Natural killer cell (primary cell): ENCODE measurements at regions not wholly inside any gene's neighbourhood (a gene's known extent, or its start where the extent isn't known, plus 50 kb on each side); places are given as distances from the start of the nearest gene placed in this dataset.
"Not testable (repeated sequence)": the region's sequence is repeated elsewhere in the genome, so short reads cannot be mapped to it uniquely, and the experiment has no call there.

ENCODE experiments used
- ATAC-seq, 3 donors: fragments of 150-1000 bp in 2 of 3; fragments of 200-7000 bp in 1 of 3; cut with Tn5 transposase; 1 replicate in 1 of 3; 2 replicates in 2 of 3; pipeline ENCODE4 v1.10.0; 2021; ENCODE audit warnings: mild to moderate bottlenecking in 2 of 3, moderate library complexity in 2 of 3
- DNase-seq, 2 donors: peaks; one replicate each; pipeline versions ENCODE4 v3.0.0 to v3.0.0-alpha.2; 2013 to 2021; ENCODE audit warnings: mixed read lengths in 1 of 2
- H3K27ac ChIP-seq: one replicate; pipeline ENCODE4 v1.5.1; 2013; ENCODE audit warnings: mild to moderate bottlenecking, low read length
- H3K27me3 ChIP-seq: one replicate; pipeline ENCODE4 v1.6.1; 2013; ENCODE audit warnings: low read length; ENCODE audit not compliant: control insufficient read depth, insufficient read depth
- H3K36me3 ChIP-seq: one replicate; pipeline ENCODE4 v1.6.1; 2013; ENCODE audit warnings: low read length; ENCODE audit not compliant: control insufficient read depth, insufficient read depth
- H3K4me1 ChIP-seq: one replicate; pipeline ENCODE4 v1.6.1; 2013; ENCODE audit warnings: low read length; ENCODE audit not compliant: control insufficient read depth, insufficient read depth
- H3K4me3 ChIP-seq: one replicate; pipeline ENCODE4 v1.5.1; 2013; ENCODE audit warnings: low read length
- H3K9me3 ChIP-seq: one replicate; pipeline ENCODE4 v1.6.1; 2013; ENCODE audit warnings: low read length; ENCODE audit not compliant: control insufficient read depth, insufficient read depth
- H3K27ac Mint-ChIP-seq, 2 donors: one replicate each; pipeline ENCODE4 v1.8.0; 2022; ENCODE audit warnings: mild to moderate bottlenecking in 2 of 2, mixed read lengths in 2 of 2, moderate library complexity in 1 of 2
- H3K27me3 Mint-ChIP-seq, 2 donors: one replicate each; pipeline ENCODE4 v1.8.0; 2022; ENCODE audit warnings: low read depth in 2 of 2, mixed read lengths in 2 of 2
- H3K36me3 Mint-ChIP-seq: one replicate; pipeline ENCODE4 v1.8.0; 2022; ENCODE audit warnings: mixed read lengths
- H3K4me1 Mint-ChIP-seq, 2 donors: one replicate each; pipeline ENCODE4 v1.8.0; 2022; ENCODE audit warnings: mixed read lengths in 2 of 2
- H3K4me3 Mint-ChIP-seq: one replicate; pipeline ENCODE4 v1.8.0; 2022; ENCODE audit warnings: mild to moderate bottlenecking, moderate library complexity, mixed read lengths
- H3K9me3 Mint-ChIP-seq, 2 donors: one replicate each; pipeline ENCODE4 v1.8.0; 2022; ENCODE audit warnings: mixed read lengths in 2 of 2
- WGBS: methylation state at CpG from one replicate; pipeline ENCODE4 v1.1.7; 2013; ENCODE audit warnings: missing lambda C conversion rate; ENCODE audit not compliant: insufficient coverage; 5-methylcytosine and 5-hydroxymethylcytosine counted together
- intact Hi-C: fragments of 100-400 bp; cut with micrococcal nuclease; formaldehyde crosslinking; loops from one replicate; pipeline ENCODE4 v1.14.2; 2022

DNA sequence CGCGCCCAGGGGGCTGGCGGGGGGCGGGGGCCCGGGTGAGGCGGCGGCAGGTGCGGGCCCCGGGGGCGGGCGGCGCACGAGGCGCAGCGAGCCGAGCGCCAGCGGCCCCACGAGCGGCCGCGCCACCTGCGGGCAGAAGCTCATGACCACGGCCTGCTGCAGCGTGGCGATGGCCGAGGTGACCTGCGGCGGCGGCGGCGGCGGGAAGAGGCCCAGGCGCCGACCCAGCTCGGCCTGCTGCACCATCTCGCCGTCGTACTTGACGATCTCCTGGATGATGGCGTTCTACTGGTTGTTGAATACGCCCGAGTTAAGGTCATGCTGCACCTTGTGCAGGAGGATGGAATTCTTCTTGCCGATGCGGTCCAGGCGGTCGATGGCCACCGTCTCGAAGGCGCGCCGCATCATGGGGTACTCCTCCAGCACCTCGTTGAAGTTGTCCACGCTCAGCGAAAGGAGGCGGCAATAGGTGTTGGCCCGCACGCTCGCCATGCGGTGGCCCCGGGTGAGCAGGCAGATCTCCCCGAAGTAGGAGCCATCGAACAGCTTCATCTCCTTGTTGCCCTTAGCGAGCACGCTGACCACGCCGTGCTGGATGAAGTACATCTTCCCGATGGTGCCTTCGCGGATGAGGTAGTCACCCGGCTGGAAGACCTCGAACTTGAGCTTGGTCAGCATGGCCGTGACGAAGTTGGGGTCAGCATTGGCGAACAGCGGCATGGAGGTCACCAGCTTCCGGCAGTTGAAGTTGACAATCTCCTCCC, 89.5 kb downstream of the GOLGA8K start:
- H3K4me3 Mint-ChIP-seq, H3K36me3 ChIP-seq, H3K36me3 Mint-ChIP-seq, H3K27ac Mint-ChIP-seq, H3K27me3 ChIP-seq, H3K4me1 ChIP-seq, H3K4me1 Mint-ChIP-seq, H3K9me3 Mint-ChIP-seq, H3K27ac ChIP-seq, H3K27me3 Mint-ChIP-seq, H3K9me3 ChIP-seq, intact Hi-C loops, ATAC-seq, H3K4me3 ChIP-seq: not testable (repeated sequence)
- DNase-seq = peak in 1 of 2 donors; percentile 0
- WGBS = 40% methylated on average over 18 of the region's 77 CpGs

DNA sequence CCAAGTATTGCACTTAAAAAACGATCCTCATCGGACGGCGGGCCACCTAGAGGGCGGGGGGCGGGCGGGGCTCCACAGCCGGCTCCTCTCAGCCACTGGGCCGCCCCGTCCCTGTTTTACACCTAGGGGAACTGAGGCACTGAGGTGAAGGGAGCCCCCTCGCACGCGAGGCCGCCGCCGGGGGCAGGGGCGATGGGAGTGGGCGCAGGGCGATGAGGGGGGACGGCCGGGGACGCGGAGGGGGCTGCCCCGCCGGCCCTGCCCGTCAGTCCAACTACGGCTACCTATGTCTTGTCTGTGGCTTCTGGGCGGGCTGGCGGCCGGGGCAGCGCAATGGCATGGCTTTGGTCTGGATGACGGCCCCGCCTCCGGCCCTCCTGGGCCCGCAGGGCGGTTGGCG, 90.4 kb downstream of the GOLGA8K start:
- H3K27me3 ChIP-seq, H3K4me1 ChIP-seq, H3K27ac ChIP-seq, H3K27ac Mint-ChIP-seq, H3K36me3 Mint-ChIP-seq, H3K9me3 ChIP-seq, H3K9me3 Mint-ChIP-seq, H3K4me3 ChIP-seq, H3K4me3 Mint-ChIP-seq, DNase-seq, H3K4me1 Mint-ChIP-seq, H3K27me3 Mint-ChIP-seq, intact Hi-C loops, H3K36me3 ChIP-seq, ATAC-seq: not testable (repeated sequence)
- WGBS = 26% methylated on average over 12 of the region's 37 CpGs

DNA sequence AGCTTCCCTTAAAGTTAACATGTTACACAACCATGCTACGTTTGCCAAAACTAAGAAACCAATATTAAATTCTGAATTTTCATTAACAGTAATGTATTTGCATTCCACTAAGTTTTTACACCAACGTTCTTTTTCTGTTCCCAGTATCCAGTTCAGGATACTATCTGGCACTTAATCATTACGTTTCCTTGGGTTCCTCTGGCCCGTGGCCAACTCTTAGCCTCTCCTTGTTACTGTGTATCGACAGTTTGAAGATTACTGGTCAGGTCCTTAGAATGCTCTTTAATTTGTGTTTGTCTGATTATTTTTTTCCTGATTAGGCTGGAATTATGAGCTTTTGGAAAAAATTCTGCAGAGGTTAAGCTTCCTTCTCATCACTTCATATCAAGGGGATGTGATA, 95.5 kb downstream of the GOLGA8K start:
- intact Hi-C loops, H3K4me3 Mint-ChIP-seq, DNase-seq, ATAC-seq, H3K27ac ChIP-seq, H3K4me3 ChIP-seq, H3K36me3 ChIP-seq, H3K9me3 Mint-ChIP-seq, H3K4me1 Mint-ChIP-seq, H3K36me3 Mint-ChIP-seq, H3K4me1 ChIP-seq, H3K27me3 ChIP-seq, H3K27ac Mint-ChIP-seq, H3K9me3 ChIP-seq, H3K27me3 Mint-ChIP-seq: not testable (repeated sequence)
- WGBS = 83% methylated on average over 3 of the region's 5 CpGs

DNA sequence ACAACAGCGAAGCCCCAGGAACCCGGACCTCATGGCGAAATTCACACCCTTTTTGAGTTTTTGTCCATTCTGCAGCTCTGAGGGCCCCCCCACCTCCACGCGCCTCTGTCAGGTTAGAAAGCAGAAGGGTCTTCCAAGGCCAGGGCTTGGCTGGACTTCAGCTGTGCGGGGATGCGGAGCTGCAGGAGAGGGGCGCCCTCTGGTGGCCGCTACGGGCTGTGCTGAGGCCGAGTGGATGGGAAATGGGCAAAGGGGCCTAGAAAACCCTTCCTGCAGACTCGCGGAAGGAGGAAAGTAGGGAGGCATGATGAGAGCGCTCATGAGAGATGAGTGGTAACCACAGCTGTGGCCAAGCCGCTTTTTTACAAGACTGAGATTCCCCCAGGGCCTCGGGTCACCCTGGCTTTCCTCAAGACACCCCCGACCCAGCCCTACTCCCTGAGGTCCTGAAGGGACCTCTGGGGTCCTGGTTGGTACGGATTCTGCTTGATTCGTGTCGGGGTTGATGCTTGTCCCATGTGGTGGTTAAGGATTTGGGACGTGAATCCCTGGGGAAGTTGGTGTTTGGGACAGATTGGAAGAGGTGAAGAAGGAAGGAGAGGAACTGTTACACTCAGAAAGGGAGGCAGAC, 126.8 kb downstream of the GOLGA8K start:
- H3K36me3 Mint-ChIP-seq, H3K9me3 ChIP-seq, H3K36me3 ChIP-seq, intact Hi-C loops, H3K27me3 Mint-ChIP-seq, H3K4me3 Mint-ChIP-seq, H3K4me1 ChIP-seq, H3K4me3 ChIP-seq, H3K27ac ChIP-seq, H3K27ac Mint-ChIP-seq, H3K4me1 Mint-ChIP-seq, H3K9me3 Mint-ChIP-seq, H3K27me3 ChIP-seq: not testable (repeated sequence)
- DNase-seq (peak in 1 of 2 donors; percentile 0), ATAC-seq (peak; percentile 70 to 90 (median 79))
- WGBS = no CpG with 5 or more reads among the region's 21 CpGs

DNA sequence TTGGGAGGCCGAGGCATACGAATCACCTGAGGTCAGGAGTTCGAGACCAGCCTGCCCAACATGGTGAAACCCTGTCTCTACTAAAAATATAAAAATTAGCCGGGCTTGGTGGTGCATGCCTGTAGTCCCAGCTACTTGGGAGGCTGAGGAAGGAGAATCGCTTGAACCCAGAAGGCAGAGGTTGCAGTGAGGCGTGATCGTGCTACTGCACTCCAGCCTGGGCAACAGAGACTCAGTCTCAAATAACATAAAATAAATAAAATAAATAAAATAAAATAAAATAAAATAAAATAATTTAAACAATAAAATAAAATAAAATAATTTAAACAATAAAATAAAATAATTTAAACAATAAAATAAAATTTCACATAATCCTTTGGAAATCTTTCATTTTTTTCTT, 149.1 kb downstream of the GOLGA8K start:
- H3K9me3 Mint-ChIP-seq, H3K36me3 ChIP-seq, H3K27ac Mint-ChIP-seq, H3K36me3 Mint-ChIP-seq, DNase-seq, H3K4me1 Mint-ChIP-seq, H3K4me1 ChIP-seq, H3K27ac ChIP-seq, H3K9me3 ChIP-seq, ATAC-seq, H3K27me3 Mint-ChIP-seq, H3K27me3 ChIP-seq, H3K4me3 ChIP-seq, intact Hi-C loops, H3K4me3 Mint-ChIP-seq: not testable (repeated sequence)
- WGBS = no CpG with 5 or more reads among the region's 7 CpGs

DNA sequence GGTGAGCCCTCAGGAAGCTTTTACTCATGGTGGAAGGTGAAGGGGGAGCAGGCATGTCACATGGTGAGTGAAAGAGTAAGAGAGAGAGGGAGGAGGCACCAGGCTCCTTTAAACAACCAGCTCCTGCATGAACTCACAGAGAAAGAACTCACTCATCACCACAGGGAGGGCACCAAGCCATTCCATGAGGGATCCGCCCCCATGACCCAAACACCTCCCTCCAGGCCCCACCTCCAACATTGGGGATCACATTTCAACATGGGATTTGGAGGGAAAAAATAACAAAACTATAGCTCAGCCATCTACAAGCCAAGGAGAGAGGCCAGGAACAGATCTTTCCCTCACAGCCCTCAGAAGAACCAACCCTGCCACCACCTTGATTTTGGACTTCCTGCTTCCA, 153.9 kb downstream of the GOLGA8K start:
- H3K27ac Mint-ChIP-seq, H3K27me3 ChIP-seq, H3K36me3 Mint-ChIP-seq, H3K4me1 ChIP-seq, H3K36me3 ChIP-seq, H3K4me3 ChIP-seq, H3K27ac ChIP-seq, ATAC-seq, H3K9me3 ChIP-seq, DNase-seq, intact Hi-C loops, H3K9me3 Mint-ChIP-seq, H3K27me3 Mint-ChIP-seq, H3K4me1 Mint-ChIP-seq, H3K4me3 Mint-ChIP-seq: not testable (repeated sequence)
- WGBS = 57% methylated on average over 1 of the region's 1 CpG

DNA sequence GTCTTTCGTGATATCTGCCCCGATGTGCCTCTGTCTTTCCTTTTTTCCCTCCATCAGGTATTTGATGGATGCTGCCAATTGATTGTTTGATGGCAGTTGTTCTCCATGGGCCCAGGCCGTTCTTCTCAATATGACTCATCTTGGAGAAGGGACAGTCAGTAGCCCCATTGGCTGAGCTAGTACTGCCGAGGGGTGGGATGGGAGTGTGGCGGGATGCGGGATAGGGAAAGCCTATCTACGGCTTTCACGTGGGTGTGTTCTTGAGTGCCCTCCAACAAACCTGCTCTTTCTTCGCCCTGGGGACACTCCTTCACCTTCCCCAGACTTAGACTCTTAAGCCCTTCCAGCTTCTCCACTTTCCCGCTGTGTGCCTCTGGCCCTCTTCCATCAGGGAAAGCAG, 159.4 kb downstream of the GOLGA8K start:
- ATAC-seq, H3K36me3 ChIP-seq, H3K4me3 Mint-ChIP-seq, intact Hi-C loops, H3K4me1 ChIP-seq, H3K27me3 ChIP-seq, H3K36me3 Mint-ChIP-seq, H3K9me3 Mint-ChIP-seq, DNase-seq, H3K4me3 ChIP-seq, H3K4me1 Mint-ChIP-seq, H3K27ac ChIP-seq, H3K27ac Mint-ChIP-seq, H3K27me3 Mint-ChIP-seq, H3K9me3 ChIP-seq: not testable (repeated sequence)
- no CpG with 5 or more reads among the region's 10 CpGs for WGBS
